B cell (primary cell): ENCODE measurements at regions not wholly inside any gene's neighbourhood (a gene's known extent, or its start where the extent isn't known, plus 50 kb on each side); places are given as distances from the start of the nearest gene placed in this dataset.
A peak's percentile ranks its signal among the peaks of the same experiment; 100 is the strongest.

Experiments used
- ATAC-seq: fragments of 200-7000 bp; cut with Tn5 transposase; one replicate; pipeline ENCODE4 v1.10.0; 2021; ENCODE audit warnings: low read depth, mild to moderate bottlenecking, moderate number of reproducible peaks, moderate library complexity
- CTCF ChIA-PET: fragments of 350-600 bp; sonication (Branson Sonifier 250); formaldehyde crosslinking; loops from one replicate; lab custom pipeline; 2021; ENCODE audit warnings: antibody characterized with exemption, inconsistent platforms; lab: Charles Lee
- POLR2A ChIA-PET: fragments of 350-600 bp; sonication (Branson Sonifier 250); formaldehyde crosslinking; loops from one replicate; lab custom pipeline; 2021; ENCODE audit warnings: antibody characterized with exemption; lab: Charles Lee
- DNase-seq: peaks from one replicate; pipeline ENCODE4 v3.0.0; 2013
- H2AFZ ChIP-seq: 2 replicates; pipeline ENCODE4 v1.6.1; 2012; ENCODE audit warnings: mild to moderate bottlenecking, low read depth, low read length; ENCODE audit not compliant: insufficient read depth, poor library complexity, severe bottlenecking
- H3K27ac ChIP-seq, 2 donors: 1 replicate in 1 of 2; 2 replicates in 1 of 2; pipeline ENCODE4 v1.5.1; 2012 to 2013; ENCODE audit warnings: low read length in 2 of 2, mild to moderate bottlenecking in 2 of 2, moderate library complexity in 1 of 2
- H3K27me3 ChIP-seq, 4 experiments: fragments of 200-600 bp in 1 of 4; sonication (generic) in 1 of 4; replicated peaks in 1 of 4; 1 replicate in 2 of 4; 2 replicates in 2 of 4; pipeline versions ENCODE4 v1.6.1 to v1.7.0; 2013 to 2016; ENCODE audit warnings: low read length in 3 of 4, mild to moderate bottlenecking in 2 of 4, mixed read lengths in 1 of 4, moderate library complexity in 1 of 4; ENCODE audit not compliant: insufficient read depth in 4 of 4, control insufficient read depth in 3 of 4; ENCODE audit errors: control extremely low read depth in 1 of 4
- H3K36me3 ChIP-seq, 2 experiments: replicated peaks in 1 of 2; 1 replicate in 1 of 2; 2 replicates in 1 of 2; pipeline versions ENCODE4 v1.6.1 to v1.7.1; 2013; ENCODE audit warnings: low read length in 1 of 2; ENCODE audit not compliant: insufficient read depth in 2 of 2, control insufficient read depth in 1 of 2; ENCODE audit errors: control extremely low read depth in 1 of 2, extremely low read depth in 1 of 2
- H3K4me1 ChIP-seq, 2 donors: fragments of 200-600 bp in 1 of 2; sonication (generic) in 1 of 2; 1 replicate in 1 of 2; 2 replicates in 1 of 2; pipeline versions ENCODE4 v1.5.1 to v1.6.1; 2013 to 2017; ENCODE audit warnings: low read length in 2 of 2; ENCODE audit not compliant: control insufficient read depth in 2 of 2, insufficient read depth in 2 of 2
- H3K4me2 ChIP-seq: replicated peaks from 2 replicates; pipeline ENCODE3; 2012; ENCODE audit warnings: mild to moderate bottlenecking, low read depth, low read length; ENCODE audit not compliant: poor library complexity, severe bottlenecking
- H3K4me3 ChIP-seq, 5 experiments: fragments of 200-600 bp in 1 of 5; sonication (generic) in 1 of 5; 1 replicate in 3 of 5; 2 replicates in 2 of 5; pipeline versions ENCODE4 v1.5.1 to v1.7.0; 2011 to 2016; ENCODE audit warnings: low read length in 4 of 5, mild to moderate bottlenecking in 4 of 5, low read depth in 2 of 5, control low read depth in 1 of 5, moderate library complexity in 1 of 5; ENCODE audit not compliant: insufficient read depth in 1 of 5; ENCODE audit errors: control extremely low read depth in 1 of 5, extremely low read depth in 1 of 5
- H3K79me2 ChIP-seq: fragments of 200-600 bp; sonication (generic); one replicate; pipeline ENCODE4 v1.6.0; 2016; ENCODE audit warnings: low read length; ENCODE audit not compliant: control insufficient read depth, insufficient read depth
- H3K9ac ChIP-seq: fragments of 200-600 bp; sonication (generic); 2 replicates; pipeline ENCODE4 v1.6.1; 2017; ENCODE audit warnings: mild to moderate bottlenecking, low read length, moderate library complexity
- H3K9me3 ChIP-seq, 3 donors: one replicate each; pipeline versions ENCODE4 v1.6.1 to v1.7.1; 2013; ENCODE audit warnings: low read length in 2 of 3; ENCODE audit not compliant: control insufficient read depth in 2 of 3, insufficient read depth in 1 of 3; ENCODE audit errors: control extremely low read depth in 1 of 3
- H4K20me1 ChIP-seq: 2 replicates; pipeline ENCODE4 v1.6.0; 2012; ENCODE audit warnings: mild to moderate bottlenecking, low read length; ENCODE audit not compliant: insufficient read depth, control insufficient read depth, poor library complexity, severe bottlenecking
- H3K27ac Mint-ChIP-seq: one replicate; pipeline ENCODE4 v1.8.0; 2021; ENCODE audit warnings: mixed read lengths
- H3K27me3 Mint-ChIP-seq: one replicate; pipeline ENCODE4 v1.8.0; 2021; ENCODE audit warnings: mixed read lengths
- H3K4me1 Mint-ChIP-seq: one replicate; pipeline ENCODE4 v1.8.0; 2021; ENCODE audit warnings: mixed read lengths
- H3K4me3 Mint-ChIP-seq: one replicate; pipeline ENCODE4 v1.8.0; 2021; ENCODE audit warnings: mixed read lengths
- H3K9me3 Mint-ChIP-seq: one replicate; pipeline ENCODE4 v1.8.0; 2022; ENCODE audit warnings: mixed read lengths; ENCODE audit not compliant: insufficient read depth
- EZH2 ChIP-seq: IDR thresholded peaks from 2 replicates; pipeline ENCODE4 v1.6.1; 2012; ENCODE audit warnings: borderline replicate concordance, low read depth, mild to moderate bottlenecking, moderate library complexity, low read length; ENCODE audit not compliant: insufficient read depth, poor library complexity, severe bottlenecking
- WGBS: methylation state at CpG from one replicate; pipeline ENCODE4 v1.1.5; 2013; ENCODE audit warnings: missing lambda C conversion rate; ENCODE audit not compliant: insufficient coverage; 5-methylcytosine and 5-hydroxymethylcytosine counted together
- intact Hi-C: fragments of 100-400 bp; cut with micrococcal nuclease; formaldehyde crosslinking; loops from one replicate; pipeline ENCODE4 v1.10.0; 2022
- TF ChIP-seq, protein P1 (sequence below): fragments of 200-600 bp; IDR thresholded peaks from one replicate; pipeline ENCODE4 v1.8.0; 2022; ENCODE audit warnings: antibody characterized with exemption, mild to moderate bottlenecking

DNA sequence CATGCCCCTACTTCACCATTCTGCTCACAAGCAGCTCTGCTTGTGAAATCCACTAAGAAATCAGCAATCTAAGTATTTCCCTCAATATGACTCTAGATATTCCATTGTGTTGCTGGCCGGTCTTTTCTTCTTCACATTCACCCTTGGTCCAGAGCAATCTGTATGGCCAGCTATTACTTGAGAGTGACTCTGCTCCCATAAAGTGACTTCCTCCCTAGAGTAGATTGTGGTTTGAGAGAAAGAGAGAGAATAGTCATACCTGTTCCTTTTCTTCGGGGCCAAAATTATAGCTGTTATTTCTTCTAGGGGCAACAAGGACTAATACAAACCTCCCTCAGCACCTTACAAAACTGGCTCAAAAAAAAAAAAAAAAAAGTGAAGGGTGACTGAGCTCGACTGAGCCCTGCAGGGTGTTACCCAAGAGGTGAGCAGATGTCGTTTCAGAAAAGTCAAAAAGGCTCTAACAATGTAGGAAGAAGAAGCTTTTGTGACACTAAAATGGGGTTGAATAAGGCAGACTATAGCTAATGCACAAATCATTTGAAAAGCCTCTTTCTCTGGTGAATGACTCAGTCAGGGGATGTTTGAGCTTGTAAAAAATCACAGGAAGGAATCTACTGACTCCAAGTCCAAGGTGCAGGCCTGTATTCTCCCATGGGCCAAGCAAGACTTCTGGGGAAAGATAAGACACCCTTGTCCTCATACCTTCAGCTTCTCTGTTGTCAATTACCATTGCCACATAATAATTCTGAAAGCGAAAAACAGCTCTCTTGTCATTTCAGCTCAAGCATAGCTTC, 161.0 kb upstream of the SLC24A5 start:
- ATAC-seq: no peak
- Mint-ChIP-seq H3K4me1 (peaks cover 11% of the 10 kb centered on the region), H3K4me3 (no peak overlapping the region), H3K9me3 (peaks cover 2% of the 10 kb centered on the region), H3K27me3 (peaks cover 23% of the 10 kb centered on the region), H3K27ac (no peak overlapping the region)
- H3K27ac ChIP-seq: no peak overlapping the region
- no peak overlapping the region for H3K4me2 ChIP-seq
- H3K4me1 ChIP-seq: peaks cover 3 to 11% of the 10 kb centered on the region in 2 donors
- no peaks in the 10 kb centered on the region for H4K20me1 ChIP-seq
- H3K79me2 ChIP-seq: no peaks in the 10 kb centered on the region
- ChIA-PET POLR2A (no interaction called here), CTCF (no interaction called here)
- H3K27me3 ChIP-seq: peaks cover 0 to 2% (median 0%) of the 10 kb centered on the region in 4 experiments
- no peaks in the 10 kb centered on the region for H3K9me3 ChIP-seq
- H3K9ac ChIP-seq: no peak overlapping the region
- DNase-seq: no peak
- no peak for TF ChIP-seq EZH2
- TF ChIP-seq, protein P1, sequence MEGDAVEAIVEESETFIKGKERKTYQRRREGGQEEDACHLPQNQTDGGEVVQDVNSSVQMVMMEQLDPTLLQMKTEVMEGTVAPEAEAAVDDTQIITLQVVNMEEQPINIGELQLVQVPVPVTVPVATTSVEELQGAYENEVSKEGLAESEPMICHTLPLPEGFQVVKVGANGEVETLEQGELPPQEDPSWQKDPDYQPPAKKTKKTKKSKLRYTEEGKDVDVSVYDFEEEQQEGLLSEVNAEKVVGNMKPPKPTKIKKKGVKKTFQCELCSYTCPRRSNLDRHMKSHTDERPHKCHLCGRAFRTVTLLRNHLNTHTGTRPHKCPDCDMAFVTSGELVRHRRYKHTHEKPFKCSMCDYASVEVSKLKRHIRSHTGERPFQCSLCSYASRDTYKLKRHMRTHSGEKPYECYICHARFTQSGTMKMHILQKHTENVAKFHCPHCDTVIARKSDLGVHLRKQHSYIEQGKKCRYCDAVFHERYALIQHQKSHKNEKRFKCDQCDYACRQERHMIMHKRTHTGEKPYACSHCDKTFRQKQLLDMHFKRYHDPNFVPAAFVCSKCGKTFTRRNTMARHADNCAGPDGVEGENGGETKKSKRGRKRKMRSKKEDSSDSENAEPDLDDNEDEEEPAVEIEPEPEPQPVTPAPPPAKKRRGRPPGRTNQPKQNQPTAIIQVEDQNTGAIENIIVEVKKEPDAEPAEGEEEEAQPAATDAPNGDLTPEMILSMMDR: no peak
- H3K4me3 ChIP-seq: no peak overlapping the region
- WGBS: no CpG with 5 or more reads among the region's 5 CpGs
- H2AFZ ChIP-seq: no peak overlapping the region
- no peaks in the 10 kb centered on the region for H3K36me3 ChIP-seq
- intact Hi-C loops: no loop called here

DNA sequence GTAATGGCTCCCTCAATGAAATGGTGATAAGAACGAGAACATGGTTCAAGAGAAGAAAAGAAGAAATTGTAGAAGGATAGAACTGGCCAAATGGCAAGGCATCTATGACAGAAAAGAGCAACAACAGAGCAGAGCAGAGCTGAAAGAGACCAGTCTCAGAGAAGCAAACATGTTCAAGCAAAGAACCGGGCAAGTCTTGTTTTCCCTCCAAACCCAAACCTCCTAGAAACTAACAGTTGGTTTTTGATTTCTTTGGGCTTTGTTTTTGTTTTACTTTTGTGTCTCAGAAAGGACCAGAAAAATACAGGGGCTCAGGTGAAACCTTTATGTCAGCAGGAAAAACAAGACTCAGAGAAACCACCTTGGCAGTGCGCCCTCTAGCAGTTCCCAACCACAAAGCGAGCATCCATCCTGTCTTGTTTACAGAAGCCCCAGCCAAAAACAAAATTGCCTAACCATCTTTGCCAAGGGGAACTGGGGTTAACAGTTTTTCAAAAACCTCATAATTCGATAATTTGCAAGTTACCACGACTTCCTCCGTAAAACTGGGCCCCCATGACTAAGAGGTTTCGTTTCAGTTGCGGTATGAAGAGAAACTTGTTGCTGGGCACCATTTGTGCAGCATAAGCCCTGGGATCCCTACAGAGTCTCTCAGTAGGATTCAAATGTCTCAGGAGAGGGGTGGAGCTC, 159.2 kb upstream of the SLC24A5 start:
- intact Hi-C loops: no loop called here
- Histone ChIP-seq H3K27me3 (peaks cover 0 to 2% (median 0%) of the 10 kb centered on the region in 4 experiments), H3K9ac (no peak overlapping the region), H3K4me3 (no peak overlapping the region), H2AFZ (no peak overlapping the region), H4K20me1 (no peaks in the 10 kb centered on the region), H3K4me2 (no peak overlapping the region), H3K4me1 (peaks cover 3 to 11% of the 10 kb centered on the region in 2 donors), H3K27ac (no peak overlapping the region), H3K9me3 (no peaks in the 10 kb centered on the region), H3K36me3 (no peaks in the 10 kb centered on the region), H3K79me2 (no peaks in the 10 kb centered on the region)
- Mint-ChIP-seq H3K27me3 (peaks cover 23% of the 10 kb centered on the region), H3K9me3 (peaks cover under 1% of the 10 kb centered on the region), H3K4me3 (no peak overlapping the region), H3K4me1 (peaks cover 11% of the 10 kb centered on the region), H3K27ac (no peak overlapping the region)
- ATAC-seq: no peak
- peak; percentile 12 for DNase-seq
- CTCF ChIA-PET: interaction anchor here (0.6 kb wide), 1 partner anchor 26 kb away, joined by 4 read pairs; no protein-coding TSS in a partner anchor
- WGBS: 26% methylated on average over 5 of the region's 9 CpGs
- TF ChIP-seq, protein P1: no peak
- no peak for TF ChIP-seq EZH2
- POLR2A ChIA-PET: no interaction called here
